Upper lobe of left lung (tissue), 4 donors: ENCODE measurements at regions not wholly inside any gene's neighbourhood (a gene's known extent, or its start where the extent isn't known, plus 50 kb on each side); places are given as distances from the start of the nearest gene placed in this dataset.

Experiments used
- CTCF ChIP-seq, 6 experiments: fragments of 450-650 bp in 4 of 6; fragments of 200-600 bp in 2 of 6; sonication (generic) in 2 of 6; IDR thresholded peaks; one replicate each; pipeline ENCODE4 v1.5.1; 2016 to 2019; ENCODE audit warnings: antibody characterized with exemption in 6 of 6
- POLR2A ChIP-seq, 4 donors: fragments of 450-650 bp; IDR thresholded peaks; one replicate each; pipeline ENCODE4 v1.5.1; 2016 to 2017; ENCODE audit warnings: antibody characterized with exemption in 4 of 4, mild to moderate bottlenecking in 2 of 4
- POLR2AphosphoS5 ChIP-seq, 2 donors: sonication (generic); formaldehyde crosslinking; IDR thresholded peaks; one replicate each; pipeline ENCODE4 v1.5.1; 2017; ENCODE audit warnings: antibody characterized with exemption in 2 of 2

- TF ChIP-seq POLR2A (IDR thresholded peaks at IDR 0.05) (no peak), CTCF (IDR thresholded peaks at IDR 0.05) (no peak), POLR2AphosphoS5 (IDR thresholded peaks at IDR 0.05) (no peak)
These were observed 341.4 kb downstream of the KLF12 start for GRCh38 chr13:73792796-73793195.
